GM10248 (cell line): ENCODE measurements at regions not wholly inside any gene's neighbourhood (a gene's known extent, or its start where the extent isn't known, plus 50 kb on each side); places are given as distances from the start of the nearest gene placed in this dataset.

Experiments used
- CTCF ChIA-PET: fragments of 300-600 bp; sonication (Branson Sonifier 250); formaldehyde crosslinking; extraction: SDS; loops from one replicate; lab custom pipeline; 2021; ENCODE audit warnings: antibody characterized with exemption; lab: Yijun Ruan, JAX
- POLR2A ChIA-PET: fragments of 350-650 bp; sonication (Branson Sonifier 250); formaldehyde crosslinking; extraction: SDS; loops from one replicate; lab custom pipeline; 2020; ENCODE audit warnings: antibody characterized with exemption; lab: Yijun Ruan, JAX
- DNase-seq: peaks from one replicate; pipeline ENCODE4 v3.0.0; 2012; ENCODE audit errors: extremely low spot score
- TF ChIP-seq, protein P1 (sequence below): IDR thresholded peaks from 2 replicates; pipeline ENCODE4 v1.5.1; 2012; ENCODE audit warnings: mild to moderate bottlenecking, low read depth; ENCODE audit errors: extremely low read depth, missing control alignments, control extremely low read depth

DNA sequence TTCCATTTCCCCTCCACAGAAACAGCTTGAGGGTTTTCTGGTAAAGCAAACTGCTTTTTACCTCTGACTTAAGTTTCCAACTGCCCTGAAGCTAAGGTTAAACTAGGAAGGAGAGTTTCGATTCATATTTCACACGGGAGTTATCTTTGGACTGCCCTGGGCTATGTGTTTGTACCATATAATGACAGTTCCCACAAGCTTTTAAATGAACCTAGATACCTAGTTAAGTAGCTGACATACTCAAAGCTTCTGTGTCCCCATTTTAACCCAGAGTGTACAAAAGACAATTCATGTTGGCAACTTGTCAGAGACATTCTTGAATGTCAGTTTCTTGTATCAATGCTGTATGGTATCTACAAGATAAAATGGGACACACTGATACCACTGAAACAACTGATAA is 1296.6 kb upstream of the IGFBP7 start:
- DNase-seq, result no peak
- CTCF ChIA-PET, result no interaction called here
- TF ChIP-seq, protein P1, sequence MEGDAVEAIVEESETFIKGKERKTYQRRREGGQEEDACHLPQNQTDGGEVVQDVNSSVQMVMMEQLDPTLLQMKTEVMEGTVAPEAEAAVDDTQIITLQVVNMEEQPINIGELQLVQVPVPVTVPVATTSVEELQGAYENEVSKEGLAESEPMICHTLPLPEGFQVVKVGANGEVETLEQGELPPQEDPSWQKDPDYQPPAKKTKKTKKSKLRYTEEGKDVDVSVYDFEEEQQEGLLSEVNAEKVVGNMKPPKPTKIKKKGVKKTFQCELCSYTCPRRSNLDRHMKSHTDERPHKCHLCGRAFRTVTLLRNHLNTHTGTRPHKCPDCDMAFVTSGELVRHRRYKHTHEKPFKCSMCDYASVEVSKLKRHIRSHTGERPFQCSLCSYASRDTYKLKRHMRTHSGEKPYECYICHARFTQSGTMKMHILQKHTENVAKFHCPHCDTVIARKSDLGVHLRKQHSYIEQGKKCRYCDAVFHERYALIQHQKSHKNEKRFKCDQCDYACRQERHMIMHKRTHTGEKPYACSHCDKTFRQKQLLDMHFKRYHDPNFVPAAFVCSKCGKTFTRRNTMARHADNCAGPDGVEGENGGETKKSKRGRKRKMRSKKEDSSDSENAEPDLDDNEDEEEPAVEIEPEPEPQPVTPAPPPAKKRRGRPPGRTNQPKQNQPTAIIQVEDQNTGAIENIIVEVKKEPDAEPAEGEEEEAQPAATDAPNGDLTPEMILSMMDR, result no peak
- POLR2A ChIA-PET, result no interaction called here

DNA sequence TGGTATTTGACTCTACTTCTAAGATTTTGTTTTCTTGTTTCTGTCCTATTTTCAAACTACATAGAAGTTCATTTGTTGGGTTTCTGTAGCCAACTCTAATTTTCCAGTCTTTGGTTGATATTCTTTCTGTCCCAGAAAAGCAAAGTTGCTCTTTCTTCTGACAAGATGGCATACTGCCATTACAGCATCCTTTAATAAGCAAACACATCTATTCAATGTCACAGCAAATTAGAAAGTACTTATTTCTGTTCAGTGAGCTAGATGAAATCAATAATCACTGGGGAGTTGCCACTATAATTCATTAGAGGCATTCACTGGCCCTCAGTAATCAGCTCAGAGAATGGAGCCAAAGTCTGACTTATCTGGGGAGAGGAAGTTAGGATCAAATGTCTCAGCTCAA is 1258.0 kb upstream of the IGFBP7 start:
- ChIA-PET CTCF (no interaction called here), POLR2A (no interaction called here)
- no peak for DNase-seq
- TF ChIP-seq, protein P1, result no peak

DNA sequence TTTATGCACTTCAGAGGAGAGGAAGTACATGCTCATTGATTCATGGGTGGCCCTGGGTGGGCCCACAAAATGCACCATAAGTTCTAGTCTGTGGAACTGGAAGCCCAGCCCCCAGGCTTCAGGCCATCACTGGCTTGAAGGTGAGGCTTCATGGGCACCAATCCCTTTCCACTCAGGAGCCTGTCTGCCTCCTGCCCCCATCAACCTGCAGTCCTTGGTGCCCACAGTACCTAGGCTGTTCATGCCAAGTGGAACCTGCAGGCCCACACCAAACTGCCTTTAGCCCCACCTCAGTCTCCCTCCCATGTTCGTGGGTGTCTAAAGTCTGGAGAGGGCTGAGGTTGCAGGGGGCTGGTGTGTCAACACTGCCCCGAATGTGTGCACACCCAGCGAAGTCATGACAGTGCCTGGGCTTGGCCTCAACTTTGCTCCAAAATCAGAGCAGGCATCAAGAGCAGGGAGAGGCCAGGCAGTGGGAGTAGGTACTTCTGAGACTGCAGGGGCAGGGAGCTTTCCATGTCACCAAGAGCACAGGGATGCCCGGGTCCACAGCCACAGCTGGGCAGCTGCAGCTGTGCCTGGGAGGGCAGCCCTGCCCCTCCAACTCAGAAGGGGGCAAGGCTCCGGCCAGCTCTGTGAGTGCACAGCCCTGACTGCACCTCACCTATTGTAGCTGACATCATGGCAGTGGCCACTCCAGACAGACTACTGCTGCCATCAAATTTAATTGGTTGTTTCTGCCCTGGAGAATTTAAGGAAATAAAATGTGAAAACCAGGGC is 1250.4 kb upstream of the IGFBP7 start:
- ChIA-PET CTCF (interaction anchor here (1.2 kb wide), 1 partner anchor 13 kb away, joined by 3 read pairs; no protein-coding TSS in a partner anchor), POLR2A (no interaction called here)
- DNase-seq, result no peak
- TF ChIP-seq, protein P1, result no peak

DNA sequence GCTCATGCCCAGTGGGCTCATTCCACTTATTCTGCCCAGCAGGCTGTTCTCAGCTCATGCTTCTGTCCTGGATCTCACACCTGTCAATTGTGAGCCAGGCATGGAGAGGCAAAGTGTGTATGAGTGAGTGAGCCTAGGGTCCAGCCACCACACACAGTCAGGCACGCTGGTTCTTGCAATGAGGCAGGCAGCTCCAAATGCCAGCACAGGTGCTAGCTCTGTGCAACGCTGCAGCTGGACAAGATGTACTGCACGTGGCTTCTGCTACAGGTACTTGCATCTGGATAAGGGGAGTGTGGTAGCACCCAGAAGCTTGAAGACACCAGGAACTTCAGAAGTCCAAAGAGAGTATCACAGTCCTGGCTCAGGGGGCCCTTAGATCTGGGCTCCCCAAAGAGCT is 1249.4 kb upstream of the IGFBP7 start:
- ChIA-PET CTCF (interaction anchor here (1.0 to 1.2 kb wide), 2 partner anchors 9 to 12 kb away, joined by 3 read pairs; no protein-coding TSS in a partner anchor), POLR2A (no interaction called here)
- no peak for DNase-seq
- TF ChIP-seq, protein P1, result no peak

DNA sequence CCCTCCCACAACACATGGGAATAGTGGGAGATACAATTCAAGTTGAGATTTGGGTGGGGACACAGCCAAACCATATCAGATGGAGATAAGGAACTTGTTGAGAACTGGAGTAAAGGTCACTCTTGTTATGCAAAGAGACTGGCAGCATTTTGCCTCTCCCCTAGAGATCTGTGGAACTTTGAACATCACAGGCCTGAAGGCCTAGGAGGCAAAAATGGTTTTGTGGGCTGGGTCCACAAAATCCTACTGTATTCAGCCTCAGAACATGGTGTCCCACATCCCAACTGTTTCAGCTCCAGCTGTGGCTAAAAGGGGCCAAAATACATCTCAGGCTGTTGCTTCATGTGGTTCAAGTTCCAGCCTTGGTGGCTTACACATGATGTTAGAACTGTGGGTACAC is 1247.8 kb upstream of the IGFBP7 start:
- TF ChIP-seq, protein P1, result no peak
- ChIA-PET POLR2A (no interaction called here), CTCF (no interaction called here)
- DNase-seq, result no peak

DNA sequence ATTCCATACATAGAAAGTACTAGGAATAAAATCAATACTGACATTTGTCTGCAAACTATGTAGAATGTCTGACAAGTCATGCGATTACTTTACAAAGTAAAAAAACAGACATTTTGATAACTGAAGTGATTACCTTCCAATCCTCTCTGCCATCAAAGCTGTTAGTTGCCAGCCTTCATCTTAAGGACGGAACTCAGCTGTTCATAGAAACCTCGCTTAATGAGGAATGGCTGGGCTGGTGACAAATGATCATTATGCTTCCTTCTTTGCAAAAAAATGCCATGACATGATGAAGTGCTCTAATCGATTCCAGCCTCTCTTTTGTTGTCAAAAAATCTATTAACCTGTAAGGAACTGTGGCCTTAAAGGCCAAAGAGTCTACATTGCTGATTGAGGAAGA is 1214.9 kb upstream of the IGFBP7 start:
- ChIA-PET CTCF (no interaction called here), POLR2A (no interaction called here)
- DNase-seq, result no peak
- TF ChIP-seq, protein P1, result no peak

DNA sequence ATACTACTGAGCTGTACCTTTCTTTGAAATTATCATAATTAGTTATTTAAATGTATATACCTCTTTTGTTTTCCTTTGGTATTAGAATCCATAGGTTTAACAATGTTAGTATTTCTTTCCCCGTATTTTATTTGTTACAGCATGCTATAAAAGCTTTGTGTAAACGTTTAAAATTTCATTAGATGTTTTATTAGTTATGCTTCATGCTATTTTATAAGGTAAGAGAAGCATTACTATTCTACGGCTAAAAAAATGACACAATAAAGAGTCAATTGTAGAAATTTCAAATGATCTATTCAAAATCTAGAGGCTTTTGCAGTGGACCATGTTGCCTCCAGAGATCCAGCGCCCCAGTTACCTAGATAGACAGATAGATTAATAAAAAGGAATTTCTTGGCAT is 1203.3 kb upstream of the IGFBP7 start:
- TF ChIP-seq, protein P1, result no peak
- POLR2A ChIA-PET, result no interaction called here
- CTCF ChIA-PET, result no interaction called here
- DNase-seq, result no peak
